CD4-positive, alpha-beta T cell (primary cell): ENCODE measurements at regions not wholly inside any gene's neighbourhood (a gene's known extent, or its start where the extent isn't known, plus 50 kb on each side); places are given as distances from the start of the nearest gene placed in this dataset.

Experiments used
- ATAC-seq: fragments of 200-7000 bp; cut with Tn5 transposase; one replicate; pipeline ENCODE4 v1.10.0; 2022; ENCODE audit warnings: mild to moderate bottlenecking; ENCODE audit not compliant: poor library complexity
- CTCF ChIA-PET: fragments of 350-600 bp; sonication (Branson Sonifier 250); formaldehyde crosslinking; loops from one replicate; lab custom pipeline; 2021; ENCODE audit warnings: antibody characterized with exemption, inconsistent platforms; lab: Charles Lee
- POLR2A ChIA-PET: fragments of 350-600 bp; sonication (Branson Sonifier 250); formaldehyde crosslinking; loops from one replicate; lab custom pipeline; 2021; ENCODE audit warnings: antibody characterized with exemption, inconsistent platforms; lab: Charles Lee
- DNase-seq, 14 experiments: peaks; one replicate each; pipeline ENCODE4 v3.0.0-alpha.2; 2013 to 2020; ENCODE audit warnings: mixed read lengths in 2 of 14
- H3K27ac ChIP-seq, 2 donors: one replicate each; pipeline versions ENCODE4 v1.5.1 to v1.7.0; 2013; ENCODE audit warnings: low read length in 2 of 2, low read depth in 1 of 2, mild to moderate bottlenecking in 1 of 2
- H3K27me3 ChIP-seq, 2 experiments: 1 replicate in 1 of 2; 2 replicates in 1 of 2; pipeline versions ENCODE4 v1.6.1 to v1.7.0; 2013; ENCODE audit warnings: low read length in 2 of 2, control low read depth in 1 of 2, mild to moderate bottlenecking in 1 of 2, moderate library complexity in 1 of 2; ENCODE audit not compliant: insufficient read depth in 2 of 2, control insufficient read depth in 1 of 2
- H3K36me3 ChIP-seq: one replicate; pipeline ENCODE4 v1.6.1; 2013; ENCODE audit warnings: low read length, control low read depth; ENCODE audit not compliant: insufficient read depth
- H3K4me1 ChIP-seq: one replicate; pipeline ENCODE4 v1.6.1; 2013; ENCODE audit warnings: low read length, control low read depth; ENCODE audit not compliant: insufficient read depth
- H3K4me3 ChIP-seq: one replicate; pipeline ENCODE4 v1.5.1; 2013; ENCODE audit warnings: mild to moderate bottlenecking, low read length, moderate library complexity
- H3K9me3 ChIP-seq, 2 experiments: 1 replicate in 1 of 2; 2 replicates in 1 of 2; pipeline versions ENCODE4 v1.6.1 to v1.7.0; 2013; ENCODE audit warnings: low read length in 2 of 2, mild to moderate bottlenecking in 2 of 2, control low read depth in 1 of 2, moderate library complexity in 1 of 2; ENCODE audit not compliant: control insufficient read depth in 1 of 2, insufficient read depth in 1 of 2
- H3K27ac Mint-ChIP-seq: one replicate; pipeline ENCODE4 v1.8.0; 2020; ENCODE audit warnings: mixed read lengths
- H3K27me3 Mint-ChIP-seq: one replicate; pipeline ENCODE4 v1.8.0; 2021; ENCODE audit warnings: mixed read lengths
- H3K36me3 Mint-ChIP-seq: one replicate; pipeline ENCODE4 v1.8.0; 2021; ENCODE audit warnings: low read depth, mixed read lengths
- H3K4me1 Mint-ChIP-seq: one replicate; pipeline ENCODE4 v1.8.0; 2021; ENCODE audit warnings: low read depth, mixed read lengths
- H3K4me3 Mint-ChIP-seq: one replicate; pipeline ENCODE4 v1.8.0; 2020; ENCODE audit warnings: mild to moderate bottlenecking, mixed read lengths
- H3K9me3 Mint-ChIP-seq: one replicate; pipeline ENCODE4 v1.8.0; 2020; ENCODE audit warnings: mixed read lengths
- CTCF ChIP-seq: fragments of 200-600 bp; IDR thresholded peaks from one replicate; pipeline ENCODE4 v1.8.0; 2022; ENCODE audit warnings: antibody characterized with exemption, mild to moderate bottlenecking
- intact Hi-C, 2 experiments: fragments of 100-400 bp; cut with DNase I in 1 of 2; cut with micrococcal nuclease in 1 of 2; formaldehyde crosslinking; loops; one replicate each; pipeline versions ENCODE4 v1.15.1 to v1.9.0; 2023 to 2025; cut with DNase I, micrococcal nuclease

DNA sequence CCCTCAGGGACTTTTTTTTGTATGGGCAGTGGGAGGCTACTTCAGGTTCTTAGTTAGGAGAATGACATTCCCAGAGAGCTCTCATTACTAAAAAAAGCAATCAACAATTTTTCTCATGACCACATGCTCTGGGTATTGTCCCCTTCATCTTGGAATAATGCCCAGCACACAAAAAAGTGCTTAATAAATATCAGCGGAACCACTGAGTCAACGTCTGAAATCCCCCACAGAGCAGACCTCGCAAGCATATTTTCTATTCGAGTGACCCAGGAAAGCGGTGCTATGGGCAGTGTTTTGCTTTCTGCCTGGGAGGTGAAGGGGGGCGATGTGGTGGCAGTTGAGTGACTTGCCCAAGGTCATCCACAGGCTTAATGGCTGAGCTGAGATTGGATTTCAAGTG lies 493.4 kb upstream of the ZMIZ1 start:
- no peak for TF ChIP-seq CTCF
- no peaks in the 10 kb centered on the region for H3K4me1 ChIP-seq
- H3K27me3 ChIP-seq = no peaks in the 10 kb centered on the region
- ATAC-seq (no peak), DNase-seq (no peak)
- Mint-ChIP-seq H3K27me3 (no peaks in the 10 kb centered on the region), H3K27ac (no peak overlapping the region), H3K4me3 (no peak overlapping the region), H3K9me3 (no peaks in the 10 kb centered on the region), H3K4me1 (no peaks in the 10 kb centered on the region), H3K36me3 (no peaks in the 10 kb centered on the region)
- intact Hi-C loops = no loop called here
- no peaks in the 10 kb centered on the region for H3K36me3 ChIP-seq
- ChIA-PET CTCF (no interaction called here), POLR2A (no interaction called here)
- no peaks in the 10 kb centered on the region for H3K9me3 ChIP-seq
- no peak overlapping the region for H3K27ac ChIP-seq
- no peak overlapping the region for H3K4me3 ChIP-seq

DNA sequence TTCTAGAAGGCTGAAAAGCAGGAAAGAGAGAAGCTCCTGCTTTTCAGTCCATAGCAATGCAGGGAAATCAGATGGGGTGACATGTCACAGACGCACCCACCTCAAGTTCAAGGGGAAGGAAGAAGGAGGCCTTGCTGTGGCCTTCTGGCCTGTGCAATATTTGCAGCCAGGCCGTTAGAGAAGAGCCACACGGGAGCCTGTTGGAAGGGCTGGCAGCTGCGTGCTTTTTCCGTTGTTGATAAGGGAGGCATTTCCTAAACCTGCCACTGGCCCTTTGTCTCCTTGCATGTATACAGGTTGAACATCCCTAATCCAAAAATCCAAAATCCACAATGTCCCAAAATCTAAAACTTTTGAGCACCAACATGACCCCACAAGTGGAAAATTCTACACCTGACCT lies 492.5 kb upstream of the ZMIZ1 start:
- Histone ChIP-seq H3K27ac (no peak overlapping the region), H3K9me3 (no peaks in the 10 kb centered on the region), H3K4me1 (no peaks in the 10 kb centered on the region), H3K27me3 (no peaks in the 10 kb centered on the region), H3K36me3 (no peaks in the 10 kb centered on the region), H3K4me3 (no peak overlapping the region)
- H3K36me3 Mint-ChIP-seq = no peaks in the 10 kb centered on the region
- intact Hi-C loops = no loop called here
- POLR2A ChIA-PET = no interaction called here
- H3K4me3 Mint-ChIP-seq = no peak overlapping the region
- TF ChIP-seq CTCF = no peak
- CTCF ChIA-PET = no interaction called here
- no peak for DNase-seq
- no peaks in the 10 kb centered on the region for H3K9me3 Mint-ChIP-seq
- ATAC-seq = no peak
- no peaks in the 10 kb centered on the region for H3K4me1 Mint-ChIP-seq
- H3K27me3 Mint-ChIP-seq = no peaks in the 10 kb centered on the region
- H3K27ac Mint-ChIP-seq = no peak overlapping the region

DNA sequence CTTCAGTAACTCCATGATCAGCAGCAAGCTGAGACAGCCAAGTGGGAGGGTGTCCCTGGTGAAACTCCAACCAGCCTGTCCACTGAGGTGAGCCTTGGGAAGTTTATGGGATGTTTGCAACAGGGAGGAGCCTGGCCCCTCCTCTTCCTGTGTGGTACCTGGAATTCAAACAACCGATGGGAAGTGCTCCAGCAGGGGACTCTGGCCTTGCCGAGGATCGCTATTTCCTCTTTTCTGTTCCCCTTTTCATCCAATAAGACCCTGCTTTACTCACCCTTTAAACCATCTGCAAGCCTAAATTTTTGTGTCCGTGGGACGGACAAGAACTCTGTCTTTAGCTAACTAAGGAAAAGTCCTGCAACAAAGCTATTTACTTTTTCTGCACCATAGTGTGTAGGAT lies 491.1 kb upstream of the ZMIZ1 start:
- ATAC-seq (no peak), DNase-seq (peak in 2 of 14 experiments; percentile 35 to 38)
- Histone ChIP-seq H3K36me3 (no peaks in the 10 kb centered on the region), H3K4me1 (no peaks in the 10 kb centered on the region), H3K27me3 (no peaks in the 10 kb centered on the region), H3K9me3 (no peaks in the 10 kb centered on the region), H3K27ac (no peak overlapping the region), H3K4me3 (no peak overlapping the region)
- ChIA-PET CTCF (no interaction called here), POLR2A (no interaction called here)
- intact Hi-C loops = no loop called here
- Mint-ChIP-seq H3K27me3 (no peaks in the 10 kb centered on the region), H3K36me3 (no peaks in the 10 kb centered on the region), H3K9me3 (no peaks in the 10 kb centered on the region), H3K27ac (no peak overlapping the region), H3K4me3 (no peak overlapping the region), H3K4me1 (no peaks in the 10 kb centered on the region)
- TF ChIP-seq CTCF = no peak
